ENCODE measurements at regions not wholly inside any gene's neighbourhood (a gene's known extent, or its start where the extent isn't known, plus 50 kb on each side); places are given as distances from the start of the nearest gene placed in this dataset.

GRCh38 chr11:106581399-106581798, 436.9 kb downstream of the GUCY1A2 start:
- Histone ChIP-seq H4K20me1 (ENCODE audit: insufficient read depth, low read length) (no peaks in the 10 kb centered on the region), H3K4me2 (ENCODE audit: low read depth, low read length) (no peak overlapping the region), H3K4me3 (replicated peaks in 1 of 3; ENCODE audit: insufficient read depth in 1 of 3, low read depth in 2 of 3, low read length in 3 of 3) (no peak overlapping the region), H3K4me1 (ENCODE audit: insufficient read depth, low read length) (no peaks in the 10 kb centered on the region), H3K27ac (ENCODE audit: extremely low read length, insufficient read depth, low read length) (no peak overlapping the region), H2AFZ (ENCODE audit: low read length) (no peak overlapping the region), H3K36me3 (replicated peaks in 1 of 2; ENCODE audit: control insufficient read depth in 1 of 2, insufficient read depth in 2 of 2, low read length in 2 of 2) (no peaks in the 10 kb centered on the region), H3K79me2 (ENCODE audit: insufficient read depth, low read length) (no peaks in the 10 kb centered on the region), H3K9me3 (ENCODE audit: low read length) (peaks cover 32% of the 10 kb centered on the region), H3K9ac (ENCODE audit: insufficient read depth, low read depth, low read length) (no peak overlapping the region), H3K27me3 (ENCODE audit: control insufficient read depth in 1 of 2, insufficient read depth in 2 of 2, low read length in 2 of 2) (no peaks in the 10 kb centered on the region)
- TF ChIP-seq ZBTB20 (CRISPR knock-in tag; IDR thresholded peaks at IDR 0.05; ENCODE audit: borderline replicate concordance, low read depth) (no peak), RBM22 (optimal IDR thresholded peaks at IDR 0.05; ENCODE audit: low read length) (no peak), SNRNP70 (IDR thresholded peaks at IDR 0.05; ENCODE audit: low read depth, low read length) (no peak), SETDB1 (CRISPR knock-in tag; IDR thresholded peaks at IDR 0.05; ENCODE audit: borderline replicate concordance) (no peak), PRMT3 (CRISPR knock-in tag; IDR thresholded peaks at IDR 0.05; ENCODE audit: borderline replicate concordance, low read depth) (no peak), ZNF34 (CRISPR knock-in tag; IDR thresholded peaks at IDR 0.05; ENCODE audit: borderline replicate concordance) (no peak), ZBTB38 (CRISPR knock-in tag; IDR thresholded peaks at IDR 0.05) (no peak), GATAD1 (CRISPR knock-in tag; IDR thresholded peaks at IDR 0.05) (no peak), TBL1XR1 (IDR thresholded peaks at IDR 0.05; ENCODE audit: borderline replicate concordance, low read length, partially characterized antibody) (no peak), ZNF543 (CRISPR knock-in tag; IDR thresholded peaks at IDR 0.05) (no peak)
- TF ChIP-seq, protein P1, sequence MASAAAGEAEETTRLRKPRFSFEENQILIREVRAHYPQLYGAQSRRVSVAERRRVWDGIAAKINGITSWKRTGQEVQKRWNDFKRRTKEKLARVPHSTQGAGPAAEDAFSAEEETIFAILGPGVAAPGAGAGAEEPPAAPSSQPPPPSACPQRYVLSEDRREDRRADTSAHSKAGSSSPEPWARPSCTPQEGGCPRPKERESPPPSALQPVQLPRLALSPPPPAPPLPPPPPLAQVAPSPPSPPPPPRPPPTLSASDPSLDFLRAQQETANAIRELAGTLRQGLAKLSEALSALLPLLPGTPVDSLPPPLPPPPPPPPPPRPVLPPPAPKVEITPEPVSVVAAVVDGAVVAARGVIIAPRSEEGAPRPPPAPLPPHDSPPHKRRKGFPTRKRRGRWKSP (CRISPR knock-in tag; IDR thresholded peaks at IDR 0.05): no peak
- no peak for FAIRE-seq
- ChIA-PET POLR2A (no interaction called here), CTCF (ENCODE audit: low intra/inter-chr PET ratio, low total read pairs) (no interaction called here)
- BruUV-seq (replicated peaks): no TSS peak
- no peak for ATAC-seq
- 9% methylated on average over 6 of the region's 6 CpGs for WGBS (ENCODE audit: low lambda C conversion rate)
- no peak for DNase-seq (ENCODE audit: low spot score)
- intact Hi-C loops (cut with micrococcal nuclease; ENCODE audit: unreplicated experiment) (loop anchor here (10.0 kb wide), 1 partner anchor 177 kb away; no protein-coding TSS in a partner anchor), in situ Hi-C loops (cut with HindIII; ENCODE audit: extremely low pct_ligation_motif_present, low pct_unique_long_range_greater_than_20kb) (no loop called here)
